Prostate gland (tissue), 2 donors: ENCODE measurements at regions not wholly inside any gene's neighbourhood (a gene's known extent, or its start where the extent isn't known, plus 50 kb on each side); places are given as distances from the start of the nearest gene placed in this dataset.

Experiments used
- DNase-seq: peaks from one replicate; pipeline ENCODE4 v3.0.0-alpha.2; 2019; ENCODE audit warnings: low spot score
- H3K27ac ChIP-seq, 2 donors: fragments of 200-600 bp; sonication (generic); 2 replicates each; pipeline ENCODE4 v1.5.1; 2017 to 2019
- H3K27me3 ChIP-seq: fragments of 200-600 bp; sonication (generic); replicated peaks from 2 replicates; pipeline ENCODE4 v1.5.1; 2019; ENCODE audit not compliant: insufficient read depth
- H3K36me3 ChIP-seq, 2 donors: fragments of 200-600 bp; sonication (generic); 1 replicate in 1 of 2; 2 replicates in 1 of 2; pipeline versions ENCODE4 v1.5.1 to v1.8.1; 2017 to 2019
- H3K4me1 ChIP-seq: fragments of 200-600 bp; sonication (generic); replicated peaks from 2 replicates; pipeline ENCODE4 v1.5.1; 2019
- H3K4me3 ChIP-seq, 2 donors: fragments of 200-600 bp; sonication (generic); 2 replicates each; pipeline ENCODE4 v1.5.1; 2017 to 2019
- H3K9me3 ChIP-seq: fragments of 200-600 bp; sonication (generic); 2 replicates; pipeline ENCODE4 v1.5.1; 2017
- POLR2A ChIP-seq: fragments of 450-650 bp; IDR thresholded peaks from one replicate; pipeline ENCODE4 v1.6.1; 2016; ENCODE audit warnings: antibody characterized with exemption, mild to moderate bottlenecking
- POLR2AphosphoS5 ChIP-seq: sonication (generic); formaldehyde crosslinking; IDR thresholded peaks from one replicate; pipeline ENCODE4 v1.6.1; 2017; ENCODE audit warnings: antibody characterized with exemption
- WGBS: methylation state at CpG from one replicate; pipeline ENCODE4 v1.1.5; 2018; 5-methylcytosine and 5-hydroxymethylcytosine counted together
- intact Hi-C: fragments of 100-400 bp; cut with DNase I; formaldehyde crosslinking; loops from one replicate; pipeline ENCODE4 v1.14.2; 2022
- TF ChIP-seq, protein P1 (sequence below), 4 experiments: fragments of 200-600 bp in 2 of 4; fragments of 450-650 bp in 2 of 4; sonication (generic) in 2 of 4; IDR thresholded peaks; 1 replicate in 3 of 4; 2 replicates in 1 of 4; pipeline ENCODE4 v1.5.1; 2016 to 2019; ENCODE audit warnings: antibody characterized with exemption in 4 of 4, mild to moderate bottlenecking in 2 of 4, moderate library complexity in 2 of 4

DNA sequence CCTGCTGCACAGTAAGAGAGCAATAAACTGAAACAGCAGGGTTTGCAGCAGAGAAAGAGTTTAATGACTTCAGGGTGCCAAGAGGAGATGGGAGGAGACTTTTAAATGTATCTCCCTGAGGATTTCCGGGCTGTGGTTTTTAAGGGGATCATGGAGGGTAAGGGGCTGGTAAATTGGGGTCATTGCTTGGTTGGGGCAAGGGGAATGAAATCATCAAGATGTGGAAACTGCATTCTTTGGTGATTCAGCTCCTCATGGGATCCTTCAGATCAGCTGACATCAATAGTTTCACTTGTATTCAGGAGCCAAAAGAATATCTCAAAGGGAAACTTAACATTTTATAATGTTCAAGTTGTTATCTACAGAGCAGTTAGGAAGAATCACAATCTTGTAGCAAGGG, 174.3 kb upstream of the ANXA10 start:
- intact Hi-C loops, result no loop called here
- no peaks in the 10 kb centered on the region for H3K27me3 ChIP-seq
- H3K9me3 ChIP-seq, result no peaks in the 10 kb centered on the region
- DNase-seq, result no peak
- WGBS, result 97% methylated on average over 1 of the region's 1 CpG
- TF ChIP-seq, protein P1, sequence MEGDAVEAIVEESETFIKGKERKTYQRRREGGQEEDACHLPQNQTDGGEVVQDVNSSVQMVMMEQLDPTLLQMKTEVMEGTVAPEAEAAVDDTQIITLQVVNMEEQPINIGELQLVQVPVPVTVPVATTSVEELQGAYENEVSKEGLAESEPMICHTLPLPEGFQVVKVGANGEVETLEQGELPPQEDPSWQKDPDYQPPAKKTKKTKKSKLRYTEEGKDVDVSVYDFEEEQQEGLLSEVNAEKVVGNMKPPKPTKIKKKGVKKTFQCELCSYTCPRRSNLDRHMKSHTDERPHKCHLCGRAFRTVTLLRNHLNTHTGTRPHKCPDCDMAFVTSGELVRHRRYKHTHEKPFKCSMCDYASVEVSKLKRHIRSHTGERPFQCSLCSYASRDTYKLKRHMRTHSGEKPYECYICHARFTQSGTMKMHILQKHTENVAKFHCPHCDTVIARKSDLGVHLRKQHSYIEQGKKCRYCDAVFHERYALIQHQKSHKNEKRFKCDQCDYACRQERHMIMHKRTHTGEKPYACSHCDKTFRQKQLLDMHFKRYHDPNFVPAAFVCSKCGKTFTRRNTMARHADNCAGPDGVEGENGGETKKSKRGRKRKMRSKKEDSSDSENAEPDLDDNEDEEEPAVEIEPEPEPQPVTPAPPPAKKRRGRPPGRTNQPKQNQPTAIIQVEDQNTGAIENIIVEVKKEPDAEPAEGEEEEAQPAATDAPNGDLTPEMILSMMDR (IDR thresholded peaks at IDR 0.05), result no peak
- TF ChIP-seq POLR2AphosphoS5 (no peak), POLR2A (no peak)
- H3K27ac ChIP-seq, result no peak overlapping the region
- no peak overlapping the region for H3K4me3 ChIP-seq
- no peaks in the 10 kb centered on the region for H3K36me3 ChIP-seq
- no peaks in the 10 kb centered on the region for H3K4me1 ChIP-seq

DNA sequence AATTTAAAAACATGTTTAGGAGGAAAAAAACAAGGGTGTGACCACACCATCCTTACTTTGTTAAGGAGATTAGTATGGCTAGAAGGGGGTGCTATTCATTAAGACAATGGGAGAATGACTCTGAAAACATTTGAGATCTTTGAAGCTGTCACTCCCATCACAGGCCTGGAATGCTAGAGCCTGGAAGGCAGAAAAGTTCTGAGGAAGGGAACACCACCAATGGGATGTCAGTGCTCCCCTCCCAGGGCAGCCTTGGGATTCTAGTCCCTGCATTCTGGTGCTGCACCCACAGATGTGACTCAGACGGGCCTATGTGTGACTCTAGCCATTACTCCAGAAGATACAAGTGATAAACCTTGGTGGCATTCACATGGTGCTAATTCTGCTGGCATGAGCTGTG, 162.2 kb upstream of the ANXA10 start:
- TF ChIP-seq, protein P1 (IDR thresholded peaks at IDR 0.05), result no peak
- TF ChIP-seq POLR2AphosphoS5 (no peak), POLR2A (no peak)

DNA sequence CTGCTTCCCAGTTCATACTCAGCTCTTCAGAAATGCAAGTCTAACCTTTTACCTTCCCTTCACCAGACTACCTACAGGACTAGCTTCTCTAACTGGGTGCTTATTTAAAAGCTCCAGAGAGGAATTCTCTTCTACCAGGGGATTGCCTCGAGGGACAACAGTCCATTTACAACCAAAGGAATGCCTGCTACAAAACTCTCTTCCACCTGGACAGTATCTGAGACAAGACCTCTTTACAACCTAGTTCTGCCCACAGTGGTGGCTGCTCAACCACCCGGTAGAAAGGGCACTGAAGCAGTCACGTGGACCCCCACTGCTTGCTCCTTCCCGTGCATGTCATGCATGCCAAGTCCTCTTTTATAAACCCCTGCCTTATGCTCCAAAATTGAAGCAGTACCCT, 158.1 kb upstream of the ANXA10 start:
- H3K27me3 ChIP-seq, result no peaks in the 10 kb centered on the region
- H3K27ac ChIP-seq, result no peak overlapping the region
- no peak for DNase-seq
- H3K4me1 ChIP-seq, result no peaks in the 10 kb centered on the region
- TF ChIP-seq POLR2AphosphoS5, result no peak
- TF ChIP-seq POLR2A, result no peak
- TF ChIP-seq, protein P1 (IDR thresholded peaks at IDR 0.05), result no peak
- intact Hi-C loops, result no loop called here
- H3K9me3 ChIP-seq, result no peaks in the 10 kb centered on the region
- no peak overlapping the region for H3K4me3 ChIP-seq
- 62% methylated on average over 4 of the region's 4 CpGs for WGBS
- H3K36me3 ChIP-seq, result no peaks in the 10 kb centered on the region

More for the DNA sequence above, 162.2 kb upstream of the ANXA10 start:
- H3K27me3 ChIP-seq, result no peaks in the 10 kb centered on the region
- no peaks in the 10 kb centered on the region for H3K36me3 ChIP-seq
- H3K4me3 ChIP-seq, result no peak overlapping the region
- H3K27ac ChIP-seq, result no peak overlapping the region
- intact Hi-C loops, result no loop called here
- H3K4me1 ChIP-seq, result no peaks in the 10 kb centered on the region
- no peaks in the 10 kb centered on the region for H3K9me3 ChIP-seq
- WGBS, result 72% methylated on average over 1 of the region's 1 CpG
- DNase-seq, result no peak

DNA sequence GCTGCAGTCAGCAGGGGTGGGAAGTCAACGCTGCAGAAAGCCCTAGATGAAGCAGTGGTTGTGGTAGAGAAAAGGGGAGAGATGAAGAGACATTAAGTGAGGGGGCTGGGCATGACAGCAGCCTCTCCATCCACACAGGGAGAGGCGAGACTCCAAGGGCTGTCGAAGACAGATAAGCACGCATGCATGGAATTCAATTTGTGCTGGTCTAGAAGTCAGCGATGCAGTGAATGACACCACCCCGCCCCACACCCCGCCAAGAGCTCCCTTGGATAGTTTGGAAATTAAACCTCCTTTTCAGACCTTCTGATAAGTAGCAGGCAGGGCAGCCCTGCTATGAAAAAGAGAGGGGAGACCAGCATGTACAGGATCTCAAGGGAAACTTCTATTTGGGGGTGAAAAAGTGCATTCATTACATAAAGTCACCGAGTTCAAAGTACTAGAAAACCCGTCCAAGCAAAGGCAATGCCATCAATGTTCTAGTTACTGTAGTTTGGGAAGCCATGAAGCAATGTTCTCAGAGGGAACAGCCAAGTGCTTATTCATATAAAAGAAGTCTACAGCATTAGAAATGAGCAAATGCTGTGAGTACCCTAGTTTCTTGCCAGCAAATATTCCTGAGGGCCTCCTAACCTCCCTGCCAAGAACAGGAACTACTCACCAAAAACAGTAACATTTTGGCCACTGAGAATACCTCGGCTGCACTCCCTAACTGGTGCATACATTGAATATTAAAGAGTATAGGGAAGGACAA, 152.3 kb upstream of the ANXA10 start:
- H3K4me3 ChIP-seq, result no peak overlapping the region
- DNase-seq, result no peak
- no peaks in the 10 kb centered on the region for H3K9me3 ChIP-seq
- intact Hi-C loops, result no loop called here
- 69% methylated on average over 10 of the region's 10 CpGs for WGBS
- H3K27ac ChIP-seq, result no peak overlapping the region
- H3K27me3 ChIP-seq, result no peaks in the 10 kb centered on the region
- H3K4me1 ChIP-seq, result no peaks in the 10 kb centered on the region
- TF ChIP-seq, protein P1 (IDR thresholded peaks at IDR 0.05), result no peak
- TF ChIP-seq POLR2A (no peak), POLR2AphosphoS5 (no peak)
- H3K36me3 ChIP-seq, result no peaks in the 10 kb centered on the region

DNA sequence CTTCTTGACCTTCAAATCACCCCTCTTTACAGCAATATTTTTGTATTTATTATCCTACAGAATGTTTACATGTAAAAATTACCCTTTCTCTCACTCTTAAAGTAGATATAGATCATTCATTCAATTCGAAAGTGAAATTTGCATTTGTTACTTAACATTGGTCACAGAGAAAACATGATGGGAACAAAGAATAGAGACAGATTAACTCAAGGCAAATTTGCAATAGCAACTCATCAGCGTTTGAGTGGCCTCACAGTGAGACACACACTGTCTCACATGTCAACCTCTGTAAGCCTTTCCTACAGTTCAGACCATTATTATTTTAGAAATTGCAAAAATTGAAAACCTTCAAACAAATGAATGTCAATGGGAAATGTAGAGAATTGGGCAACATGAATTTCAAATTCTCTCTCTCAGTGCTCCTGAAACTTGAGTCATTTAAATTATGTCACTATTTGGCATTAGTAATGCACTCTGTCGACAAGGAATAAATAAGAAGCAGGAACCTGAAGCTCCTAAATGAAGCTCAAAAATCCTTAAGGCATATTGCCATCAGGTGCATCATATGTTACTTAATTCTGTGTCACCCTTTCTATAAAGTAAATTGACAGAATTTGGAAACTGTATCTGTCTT, 148.3 kb upstream of the ANXA10 start:
- H3K36me3 ChIP-seq, result no peaks in the 10 kb centered on the region
- H3K4me1 ChIP-seq, result no peaks in the 10 kb centered on the region
- no peak for TF ChIP-seq POLR2A
- TF ChIP-seq, protein P1 (IDR thresholded peaks at IDR 0.05), result no peak
- TF ChIP-seq POLR2AphosphoS5, result no peak
- 29% methylated on average over 3 of the region's 3 CpGs for WGBS
- intact Hi-C loops, result no loop called here
- no peaks in the 10 kb centered on the region for H3K27me3 ChIP-seq
- no peaks in the 10 kb centered on the region for H3K9me3 ChIP-seq
- DNase-seq, result no peak
- no peak overlapping the region for H3K27ac ChIP-seq
- no peak overlapping the region for H3K4me3 ChIP-seq
